Peyer's patch (tissue), 4 donors: ENCODE measurements at regions not wholly inside any gene's neighbourhood (a gene's known extent, or its start where the extent isn't known, plus 50 kb on each side); places are given as distances from the start of the nearest gene placed in this dataset.
"Not testable (repeated sequence)": the region's sequence is repeated elsewhere in the genome, so short reads cannot be mapped to it uniquely, and the experiment has no call there.

Experiments
- CTCF ChIP-seq, 6 experiments: fragments of 450-650 bp in 4 of 6; fragments of 200-600 bp in 2 of 6; sonication (generic) in 1 of 6; IDR thresholded peaks; one replicate each; pipeline ENCODE4 v1.5.1; 2017 to 2019; ENCODE audit warnings: antibody characterized with exemption in 6 of 6, mild to moderate bottlenecking in 3 of 6, moderate library complexity in 1 of 6
- POLR2A ChIP-seq, 2 donors: fragments of 450-650 bp; IDR thresholded peaks; one replicate each; pipeline ENCODE4 v1.5.1; 2017; ENCODE audit warnings: antibody characterized with exemption in 2 of 2, mild to moderate bottlenecking in 2 of 2, moderate library complexity in 2 of 2

DNA sequence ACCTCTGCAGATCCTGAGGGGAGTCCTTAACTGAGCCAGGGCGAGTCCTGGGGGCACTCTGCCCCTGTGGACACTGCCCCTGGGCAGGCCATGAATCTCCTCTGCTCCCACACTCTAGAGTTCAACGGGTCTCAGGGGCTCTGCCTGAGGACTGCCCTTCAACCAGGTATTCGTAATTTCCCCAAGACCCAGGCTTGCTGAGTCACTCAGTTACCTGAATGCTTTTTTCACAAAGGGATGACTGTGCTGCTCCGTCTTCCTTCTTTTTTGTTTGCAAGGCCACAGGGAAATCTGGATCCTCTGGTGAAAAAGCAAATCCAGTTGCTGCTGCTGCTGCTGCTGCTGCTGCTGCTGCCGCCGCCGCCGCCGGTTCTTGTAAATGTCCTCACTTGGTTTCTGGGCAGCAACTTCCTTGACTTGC lies 157.2 kb upstream of the FAM20C start:
- not testable (repeated sequence) for TF ChIP-seq POLR2A, CTCF (IDR thresholded peaks at IDR 0.05)
